GM21360 (cell line): ENCODE measurements at regions not wholly inside any gene's neighbourhood (a gene's known extent, or its start where the extent isn't known, plus 50 kb on each side); places are given as distances from the start of the nearest gene placed in this dataset.

Experiments
- ATAC-seq: cut with Tn5 transposase; IDR thresholded peaks from one replicate; pipeline ENCODE4 v1.9.1; 2021; ENCODE audit warnings: mild to moderate bottlenecking, moderate library complexity; ENCODE audit not compliant: unreplicated experiment

GRCh38 chr1:55658917-55659316, 443.8 kb upstream of the USP24 start:
- ATAC-seq, result no peak

GRCh38 chr1:55654750-55655149, 439.6 kb upstream of the USP24 start:
- no peak for ATAC-seq

GRCh38 chr1:55654171-55654570, 439.0 kb upstream of the USP24 start:
- ATAC-seq, result no peak

- no peak for ATAC-seq
These were observed 435.3 kb upstream of the USP24 start for GRCh38 chr1:55650444-55650843.

DNA sequence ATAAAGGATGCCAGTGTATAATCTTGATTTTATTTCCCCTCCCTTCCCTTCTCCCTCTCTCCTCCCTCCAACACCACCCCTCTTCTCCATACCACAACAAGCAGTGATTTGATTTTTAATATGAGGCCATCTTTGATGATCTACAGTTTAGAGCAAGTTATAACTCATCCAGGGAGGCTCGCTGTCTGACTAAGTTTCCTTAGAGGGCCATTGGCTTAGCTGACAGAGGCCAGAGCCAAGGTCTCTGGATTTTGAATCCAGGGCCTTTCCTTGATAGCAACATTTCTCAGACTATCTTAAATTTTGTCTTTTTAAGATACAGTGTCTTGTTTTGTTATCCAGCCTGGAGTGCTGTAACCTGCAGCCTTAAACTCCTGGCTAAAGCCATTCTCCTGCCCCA, 431.0 kb upstream of the USP24 start:
- no peak for ATAC-seq

DNA sequence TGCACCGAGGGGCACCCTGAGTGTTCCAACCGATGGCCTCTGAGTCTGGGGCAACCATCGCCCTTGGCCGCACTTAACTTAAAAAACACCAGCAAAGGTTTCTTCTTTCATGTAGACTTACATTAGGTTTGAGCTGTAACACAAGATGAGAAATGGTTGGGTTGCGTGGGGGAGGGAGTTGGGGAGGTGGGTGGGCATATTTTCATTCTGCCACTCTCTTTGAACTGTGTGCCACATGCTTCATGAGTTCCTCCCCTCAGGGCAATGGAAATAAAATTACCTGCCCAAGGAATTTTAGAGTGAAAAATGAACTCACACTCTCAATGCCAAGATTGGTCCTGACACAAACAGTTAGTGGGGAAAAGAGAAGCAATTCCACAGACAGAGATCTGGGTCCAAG, 430.1 kb upstream of the USP24 start:
- ATAC-seq, result no peak

GRCh38 chr1:55641947-55642346, 426.8 kb upstream of the USP24 start:
- no peak for ATAC-seq

DNA sequence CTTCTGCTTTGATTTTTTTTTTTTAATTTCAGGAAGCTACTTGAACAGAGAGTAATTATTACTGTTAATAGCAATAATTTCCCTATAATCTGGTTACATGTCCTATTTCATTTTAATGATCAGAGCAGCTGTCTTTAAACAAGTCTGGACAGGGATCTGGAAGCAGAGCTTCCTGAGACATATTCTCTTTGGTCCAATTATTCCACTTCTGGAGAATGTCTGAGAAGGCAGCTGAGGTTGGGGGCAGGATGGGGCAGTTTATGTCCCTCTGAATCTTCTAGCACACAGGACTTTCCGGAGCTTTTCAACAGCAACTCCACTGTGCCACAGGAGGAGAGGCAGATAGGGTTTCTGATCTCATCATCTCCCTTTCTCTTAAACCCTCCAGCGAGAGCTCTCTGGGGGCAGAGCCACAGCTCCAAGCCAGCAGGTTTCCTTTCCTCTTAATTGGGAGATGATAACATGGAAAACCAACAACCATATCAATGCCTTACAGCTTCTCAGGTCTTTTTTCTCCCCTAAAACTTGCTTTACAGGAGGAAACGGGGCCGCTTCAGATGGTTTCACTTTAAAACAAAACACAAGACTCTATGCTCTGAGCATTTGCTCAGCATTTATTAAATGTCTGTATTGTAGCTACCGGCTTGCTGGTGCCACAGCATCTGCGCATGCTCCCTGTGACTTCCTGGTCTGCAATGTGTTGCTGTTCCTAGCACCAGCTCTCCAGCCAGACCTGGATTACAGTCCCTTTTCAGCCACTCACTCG, 425.7 kb upstream of the USP24 start:
- no peak for ATAC-seq

DNA sequence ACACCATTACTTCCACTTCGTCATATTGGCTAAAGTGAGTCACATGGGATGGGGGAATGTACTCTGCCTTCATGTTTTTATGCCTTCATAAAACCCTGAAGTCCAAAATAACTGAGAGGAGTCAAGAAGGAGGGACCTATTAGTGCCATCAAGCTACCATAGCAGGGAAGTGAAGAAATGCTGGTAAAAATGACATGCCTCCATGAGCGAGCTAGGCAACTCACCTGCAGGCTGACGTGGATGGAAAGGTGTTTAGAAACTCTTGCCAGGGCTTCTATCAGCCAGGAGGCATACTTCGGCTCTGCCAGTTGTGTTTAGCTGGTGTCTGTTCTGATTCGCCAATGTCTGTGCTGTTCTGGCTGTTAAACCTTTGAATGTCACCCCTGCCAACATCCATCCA, 424.4 kb upstream of the USP24 start:
- ATAC-seq, result no peak

- no peak for ATAC-seq
These were observed 423.9 kb upstream of the USP24 start for GRCh38 chr1:55639051-55639450.

- ATAC-seq, result no peak
These were observed 421.5 kb upstream of the USP24 start for GRCh38 chr1:55636696-55637095.

DNA sequence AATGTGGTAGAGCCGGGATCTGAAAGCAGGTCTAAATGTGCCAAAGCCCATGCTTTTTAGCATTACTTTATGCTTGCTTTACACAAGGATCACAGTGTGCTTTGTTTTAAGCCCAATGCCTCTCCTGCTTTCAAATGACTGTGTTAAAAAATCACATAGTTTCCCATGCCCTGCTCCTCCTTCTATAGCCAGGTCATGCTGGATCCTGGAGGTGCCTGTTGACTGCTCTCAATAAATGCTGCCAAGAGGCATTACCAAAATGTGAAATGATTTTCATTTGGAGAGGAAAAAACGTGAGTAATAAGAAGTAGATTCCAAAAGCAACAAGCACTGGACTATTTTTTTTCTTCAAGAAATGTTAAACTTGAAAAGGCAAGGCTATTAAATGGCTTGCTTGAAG, 420.7 kb upstream of the USP24 start:
- no peak for ATAC-seq

DNA sequence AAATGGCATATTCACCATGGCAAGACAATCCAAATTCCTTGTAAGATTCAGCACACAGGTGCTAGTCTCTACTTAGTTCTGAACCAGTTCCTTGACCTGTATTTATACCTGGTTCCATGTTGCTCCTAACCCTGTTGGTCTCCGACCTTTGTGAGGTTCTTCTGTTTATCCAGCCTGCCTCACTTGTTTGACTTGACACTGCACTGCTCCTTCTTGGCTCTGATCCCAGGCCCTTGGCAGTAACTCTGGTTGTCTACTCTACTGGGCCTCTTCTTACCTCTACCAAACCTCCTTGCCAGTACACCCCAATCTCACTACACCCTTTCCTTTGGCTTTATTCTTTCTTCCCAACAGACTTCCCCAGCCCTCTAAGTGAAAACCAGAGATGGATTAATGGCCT, 419.4 kb upstream of the USP24 start:
- ATAC-seq, result no peak

DNA sequence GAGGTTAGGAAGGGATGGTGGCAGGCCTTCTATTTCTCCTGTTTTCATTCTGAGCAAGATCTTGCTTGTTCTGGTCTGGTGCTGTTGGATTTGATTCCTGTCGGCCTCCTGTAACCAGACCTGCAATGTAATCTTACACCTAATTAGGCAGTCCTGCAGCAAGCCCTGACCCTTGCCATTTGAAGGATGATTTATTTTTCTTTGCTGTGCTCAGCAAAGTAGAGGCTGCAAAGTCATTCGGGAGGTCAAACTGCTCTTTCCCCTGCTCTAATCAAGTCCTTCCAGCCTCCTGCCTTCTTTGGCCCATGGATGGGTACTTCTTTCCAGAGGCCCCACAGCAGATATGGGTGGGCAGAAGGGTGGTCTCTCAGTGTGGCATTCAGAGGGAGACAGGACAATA, 417.7 kb upstream of the USP24 start:
- ATAC-seq, result no peak

- no peak for ATAC-seq
These were observed 416.9 kb upstream of the USP24 start for GRCh38 chr1:55632058-55632457.

DNA sequence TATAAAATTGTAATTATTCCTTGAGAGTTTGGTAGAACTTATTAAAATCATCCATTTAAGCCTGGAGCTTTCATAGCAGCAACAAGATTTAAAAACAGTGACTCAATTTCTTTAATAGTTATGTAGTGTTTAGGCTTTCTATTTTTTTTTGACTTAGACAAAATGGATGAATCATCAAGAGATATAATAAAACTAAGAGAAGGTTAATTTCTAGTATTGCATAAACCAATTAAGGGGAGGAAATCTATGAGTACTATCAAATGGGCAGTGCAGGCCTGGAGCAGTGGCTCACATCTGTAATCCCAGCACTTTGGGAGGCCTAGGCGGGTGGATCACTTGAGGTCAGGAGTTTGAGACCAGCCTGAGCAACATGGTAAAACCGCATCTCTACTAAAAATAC, 416.3 kb upstream of the USP24 start:
- no peak for ATAC-seq

GRCh38 chr1:55626326-55626725, 411.2 kb upstream of the USP24 start:
- no peak for ATAC-seq

DNA sequence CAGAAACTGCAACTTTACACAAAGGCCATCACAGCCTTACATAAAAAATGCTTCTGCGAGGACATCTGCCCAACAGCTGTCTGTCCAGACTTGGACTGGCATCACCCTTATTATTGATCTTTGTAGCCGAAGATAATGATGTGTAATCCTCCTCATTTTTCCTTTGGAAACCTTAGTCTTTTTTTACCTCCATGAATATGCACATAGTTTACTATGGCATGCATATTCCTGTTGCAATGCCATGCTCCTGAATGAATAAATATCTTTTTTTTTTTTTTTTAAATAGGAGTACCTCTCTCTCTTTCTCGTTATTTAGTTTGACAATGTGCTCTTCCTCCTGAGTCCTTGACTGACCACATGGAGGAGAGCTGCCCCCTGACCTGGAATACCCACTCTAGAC, 409.6 kb upstream of the USP24 start:
- no peak for ATAC-seq

- ATAC-seq, result no peak
These were observed 408.1 kb upstream of the USP24 start for GRCh38 chr1:55623311-55623710.

- no peak for ATAC-seq
These were observed 406.9 kb upstream of the USP24 start for GRCh38 chr1:55622074-55622473.

- ATAC-seq, result no peak
These were observed 403.0 kb upstream of the USP24 start for GRCh38 chr1:55618199-55618598.

DNA sequence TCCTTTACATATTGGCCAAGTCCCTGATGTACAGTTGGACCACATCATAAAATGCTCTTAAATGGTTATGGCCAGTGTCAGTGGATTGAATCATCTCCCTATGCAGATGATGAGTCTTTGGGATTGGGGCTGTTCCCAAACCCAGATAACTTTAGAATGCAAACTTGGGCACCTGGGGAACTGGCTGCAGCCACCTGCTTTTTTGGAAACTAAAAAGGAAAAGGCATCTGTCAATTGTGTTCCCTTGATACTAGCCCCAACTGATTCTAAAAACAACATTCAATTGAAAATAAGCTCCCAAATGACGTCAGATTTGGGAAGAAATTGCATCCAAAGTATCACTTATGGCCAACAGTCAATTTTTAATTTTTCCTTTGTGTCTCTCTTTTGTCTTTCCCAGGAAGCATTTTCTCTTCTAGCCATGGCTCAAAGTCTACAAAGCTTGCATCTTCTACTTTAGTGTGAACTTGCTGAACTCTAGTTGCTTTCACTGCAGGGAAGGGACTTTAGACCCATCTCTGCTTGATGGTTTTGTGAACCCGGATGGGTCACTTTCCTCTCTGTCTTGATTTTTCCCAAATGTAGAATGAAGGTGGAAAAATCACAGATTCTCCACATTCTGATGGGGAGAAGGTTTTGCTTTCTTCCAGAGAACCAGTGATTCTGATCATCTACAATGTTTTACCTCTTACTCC, 402.3 kb upstream of the USP24 start:
- ATAC-seq, result no peak

DNA sequence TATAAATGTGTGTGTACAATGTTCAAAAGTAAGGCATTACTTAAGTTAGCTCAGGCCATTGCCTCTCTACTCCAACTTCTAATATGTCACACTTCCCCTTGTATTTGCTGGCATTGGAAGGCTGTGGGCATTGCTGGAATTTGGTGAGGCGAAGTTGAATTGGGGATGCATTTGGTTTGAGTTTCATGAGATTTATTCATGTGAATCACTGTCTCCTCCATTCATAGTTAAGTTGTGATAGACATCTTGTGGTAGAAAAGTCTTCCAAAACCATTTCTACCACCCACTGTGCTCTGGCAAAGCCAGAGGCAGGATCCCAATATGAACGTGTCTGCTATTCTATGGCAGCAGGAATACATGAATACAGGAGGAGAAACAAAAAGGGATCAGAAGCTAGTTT, 397.8 kb upstream of the USP24 start:
- no peak for ATAC-seq
